ENCODE measurements at regions not wholly inside any gene's neighbourhood (a gene's known extent, or its start where the extent isn't known, plus 50 kb on each side); places are given as distances from the start of the nearest gene placed in this dataset.

DNA sequence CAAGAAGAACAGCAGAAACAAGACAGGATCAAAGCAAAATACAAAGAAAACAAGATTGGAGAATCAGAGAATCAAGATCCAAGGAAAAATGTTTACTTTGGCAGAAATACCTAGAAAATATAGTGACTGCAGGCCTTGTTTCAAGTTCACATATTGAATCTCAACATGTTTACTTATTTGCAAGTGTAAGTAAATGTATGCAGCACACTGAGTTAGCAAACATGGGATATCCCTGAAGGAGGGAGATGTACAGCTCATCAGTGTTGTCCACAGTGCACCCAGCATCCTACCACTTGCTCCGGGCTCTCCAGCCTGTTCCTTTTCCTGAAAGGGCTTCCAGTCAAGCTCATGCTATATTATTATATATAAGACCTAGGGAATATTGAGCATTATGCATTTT is 319.5 kb downstream of the PRL start:
- H4K91ac ChIP-seq (ENCODE audit: low read depth, low read length): no peak overlapping the region
- H3K18ac ChIP-seq (ENCODE audit: low read length): no peak overlapping the region
- no peak overlapping the region for H2BK5ac ChIP-seq (ENCODE audit: low read depth, low read length, poor library complexity)
- no peak overlapping the region for H3K4me3 ChIP-seq (ENCODE audit: low read depth, low read length)
- no peak overlapping the region for H3K4ac ChIP-seq (ENCODE audit: low read depth, low read length)
- H3K27ac ChIP-seq (ENCODE audit: low read depth, low read length): no peak overlapping the region
- no peak overlapping the region for H3K9ac ChIP-seq (ENCODE audit: low read length)
- peaks cover 10% of the 10 kb centered on the region for H3K9me3 ChIP-seq (ENCODE audit: insufficient read depth, low read depth, low read length)
- no peak overlapping the region for H3K23ac ChIP-seq (ENCODE audit: low read length)
- peaks cover 8 to 14% of the 10 kb centered on the region in 2 experiments for H3K36me3 ChIP-seq (ENCODE audit: control insufficient read depth in 1 of 2, insufficient read depth in 2 of 2, low read length in 2 of 2)
- no peak overlapping the region for H4K8ac ChIP-seq (ENCODE audit: low read depth, low read length)
- no peak for DNase-seq
- H2BK120ac ChIP-seq (ENCODE audit: insufficient read depth, low read length, poor library complexity): no peak overlapping the region
- H4K12ac ChIP-seq (ENCODE audit: low read depth, low read length): no peak overlapping the region
- H3K14ac ChIP-seq (ENCODE audit: low read length): no peak overlapping the region
- H2BK12ac ChIP-seq (ENCODE audit: low read length): no peak overlapping the region
- peaks cover 2 to 7% of the 10 kb centered on the region in 2 experiments for H3K4me1 ChIP-seq (ENCODE audit: control insufficient read depth in 1 of 2, insufficient read depth in 2 of 2, low read length in 2 of 2)
- H3K79me1 ChIP-seq (ENCODE audit: low read length): no peaks in the 10 kb centered on the region
- H3K27me3 ChIP-seq (ENCODE audit: insufficient read depth, low read length): no peaks in the 10 kb centered on the region
- no CpG with 5 or more reads among the region's 1 CpG for WGBS (ENCODE audit: extremely low coverage, insufficient coverage, insufficient read length)
- no peak overlapping the region for H2AK5ac ChIP-seq (ENCODE audit: low read length)
- no peaks in the 10 kb centered on the region for H3K79me2 ChIP-seq (ENCODE audit: control insufficient read depth, insufficient read depth, low read length, poor library complexity)
- no peak overlapping the region for H2AFZ ChIP-seq (ENCODE audit: insufficient read depth, low read length, poor library complexity)
- no peak overlapping the region for H3K4me2 ChIP-seq (ENCODE audit: low read length)

DNA sequence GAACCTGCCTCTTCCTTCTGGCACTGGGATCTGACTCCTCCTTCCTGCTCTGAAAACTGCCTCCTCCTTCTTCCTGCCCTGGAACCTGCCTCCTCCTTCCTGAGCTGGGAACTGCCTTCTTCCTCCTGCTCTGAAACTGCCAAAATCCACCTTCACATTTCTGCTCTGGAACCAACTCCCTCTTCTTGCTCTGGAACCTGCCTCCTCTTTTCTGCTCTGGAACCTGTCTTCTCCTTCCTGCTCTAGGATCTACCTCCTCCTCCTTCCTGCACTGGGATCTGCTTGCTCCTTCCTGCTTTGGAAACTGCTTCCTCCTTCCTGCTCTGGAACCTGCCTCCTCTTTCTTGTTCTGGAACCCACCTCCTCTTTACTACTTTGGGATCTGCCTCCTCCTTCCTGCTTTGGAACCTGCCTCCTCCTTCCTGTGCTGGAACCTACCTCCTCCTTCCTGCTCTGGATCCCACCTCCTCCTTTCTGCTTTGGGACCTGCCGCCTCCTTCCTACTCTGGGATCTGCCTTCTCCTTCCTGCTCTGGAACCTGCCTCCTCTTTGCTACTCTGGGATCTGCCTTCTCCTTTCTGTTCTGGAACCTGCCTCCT is 315.5 kb downstream of the PRL start:
- no CpG with 5 or more reads among the region's 1 CpG for WGBS (ENCODE audit: extremely low coverage, insufficient coverage, insufficient read length)

DNA sequence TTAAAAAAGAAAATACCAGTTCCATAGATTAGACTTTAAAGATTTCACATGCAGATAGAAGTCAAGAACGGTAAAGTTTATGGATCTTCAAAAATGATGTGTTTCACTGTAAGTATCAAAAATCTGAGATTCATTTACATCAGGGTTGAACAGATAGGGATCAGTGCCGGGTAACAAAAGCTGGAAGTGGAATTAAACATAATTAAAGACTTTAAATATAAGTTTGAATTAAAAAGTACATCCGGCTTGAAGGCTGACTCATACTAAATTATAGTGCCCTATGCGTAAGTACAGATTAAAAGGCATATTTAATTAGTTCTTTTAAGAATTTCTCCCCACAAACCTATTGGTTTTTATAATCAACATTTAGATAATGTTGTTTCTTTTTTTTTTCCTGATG is 312.7 kb downstream of the PRL start:
- Histone ChIP-seq H4K12ac (ENCODE audit: low read depth, low read length) (no peak overlapping the region), H2BK12ac (ENCODE audit: low read length) (no peak overlapping the region), H2AK5ac (ENCODE audit: low read length) (no peak overlapping the region), H3K4me1 (ENCODE audit: control insufficient read depth in 1 of 2, insufficient read depth in 2 of 2, low read length in 2 of 2) (peaks cover 2 to 4% of the 10 kb centered on the region in 2 experiments), H3K23ac (ENCODE audit: low read length) (no peak overlapping the region), H4K91ac (ENCODE audit: low read depth, low read length) (no peak overlapping the region), H2AFZ (ENCODE audit: insufficient read depth, low read length, poor library complexity) (no peak overlapping the region), H3K27ac (ENCODE audit: low read depth, low read length) (no peak overlapping the region), H3K14ac (ENCODE audit: low read length) (no peak overlapping the region), H3K9ac (ENCODE audit: low read length) (no peak overlapping the region), H3K79me1 (ENCODE audit: low read length) (no peaks in the 10 kb centered on the region), H4K8ac (ENCODE audit: low read depth, low read length) (no peak overlapping the region), H3K79me2 (ENCODE audit: control insufficient read depth, insufficient read depth, low read length, poor library complexity) (no peaks in the 10 kb centered on the region), H2BK5ac (ENCODE audit: low read depth, low read length, poor library complexity) (no peak overlapping the region), H3K9me3 (ENCODE audit: insufficient read depth, low read depth, low read length) (peaks cover 10% of the 10 kb centered on the region), H3K4ac (ENCODE audit: low read depth, low read length) (no peak overlapping the region), H3K18ac (ENCODE audit: low read length) (no peak overlapping the region), H3K27me3 (ENCODE audit: insufficient read depth, low read length) (no peaks in the 10 kb centered on the region), H3K4me2 (ENCODE audit: low read length) (no peak overlapping the region), H2BK120ac (ENCODE audit: insufficient read depth, low read length, poor library complexity) (no peak overlapping the region), H3K36me3 (ENCODE audit: control insufficient read depth in 1 of 2, insufficient read depth in 2 of 2, low read length in 2 of 2) (peaks cover 8 to 14% of the 10 kb centered on the region in 2 experiments), H3K4me3 (ENCODE audit: low read depth, low read length) (no peak overlapping the region)
- DNase-seq: no peak
- WGBS (ENCODE audit: extremely low coverage, insufficient coverage, insufficient read length): no CpG with 5 or more reads among the region's 4 CpGs

More for the DNA sequence above, 315.5 kb downstream of the PRL start:
- Histone ChIP-seq H2AK5ac (ENCODE audit: low read length) (no peak overlapping the region), H3K27ac (ENCODE audit: low read depth, low read length) (no peak overlapping the region), H3K9me3 (ENCODE audit: insufficient read depth, low read depth, low read length) (peaks cover 10% of the 10 kb centered on the region), H3K79me1 (ENCODE audit: low read length) (no peaks in the 10 kb centered on the region), H3K9ac (ENCODE audit: low read length) (no peak overlapping the region), H3K36me3 (ENCODE audit: control insufficient read depth in 1 of 2, insufficient read depth in 2 of 2, low read length in 2 of 2) (peaks cover 8 to 14% of the 10 kb centered on the region in 2 experiments), H3K79me2 (ENCODE audit: control insufficient read depth, insufficient read depth, low read length, poor library complexity) (no peaks in the 10 kb centered on the region), H3K4me3 (ENCODE audit: low read depth, low read length) (peak overlapping the region; percentile 5), H3K18ac (ENCODE audit: low read length) (no peak overlapping the region), H2BK120ac (ENCODE audit: insufficient read depth, low read length, poor library complexity) (no peak overlapping the region), H3K4me2 (ENCODE audit: low read length) (no peak overlapping the region), H2BK12ac (ENCODE audit: low read length) (no peak overlapping the region), H2BK5ac (ENCODE audit: low read depth, low read length, poor library complexity) (no peak overlapping the region), H3K4ac (ENCODE audit: low read depth, low read length) (no peak overlapping the region), H4K12ac (ENCODE audit: low read depth, low read length) (no peak overlapping the region), H4K91ac (ENCODE audit: low read depth, low read length) (no peak overlapping the region), H3K27me3 (ENCODE audit: insufficient read depth, low read length) (no peaks in the 10 kb centered on the region), H2AFZ (ENCODE audit: insufficient read depth, low read length, poor library complexity) (no peak overlapping the region), H3K14ac (ENCODE audit: low read length) (no peak overlapping the region), H4K8ac (ENCODE audit: low read depth, low read length) (no peak overlapping the region), H3K4me1 (ENCODE audit: control insufficient read depth in 1 of 2, insufficient read depth in 2 of 2, low read length in 2 of 2) (no peaks in the 10 kb centered on the region), H3K23ac (ENCODE audit: low read length) (no peak overlapping the region)
- DNase-seq: no peak

DNA sequence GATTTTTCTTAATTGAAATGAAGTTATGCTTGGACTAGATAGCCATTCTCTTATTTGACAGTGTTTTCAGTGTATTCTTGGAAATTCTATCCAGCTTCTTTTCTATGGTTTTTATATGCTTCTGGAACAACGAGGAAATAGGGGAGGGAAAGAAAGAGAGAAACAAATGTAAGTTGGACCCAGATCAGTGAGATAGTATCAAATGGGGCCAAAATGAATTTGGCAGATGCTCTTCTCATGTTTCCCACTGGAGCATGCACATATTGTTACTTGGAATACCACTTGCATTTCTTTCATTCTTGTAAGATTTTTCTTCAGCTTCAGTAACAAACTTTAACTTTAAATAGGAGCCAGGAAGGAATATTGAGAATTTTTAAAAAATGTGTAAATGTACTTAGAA is 312.3 kb downstream of the PRL start:
- no peak overlapping the region for H2BK120ac ChIP-seq (ENCODE audit: insufficient read depth, low read length, poor library complexity)
- H3K23ac ChIP-seq (ENCODE audit: low read length): no peak overlapping the region
- H2BK5ac ChIP-seq (ENCODE audit: low read depth, low read length, poor library complexity): no peak overlapping the region
- no peak overlapping the region for H3K4ac ChIP-seq (ENCODE audit: low read depth, low read length)
- H4K12ac ChIP-seq (ENCODE audit: low read depth, low read length): no peak overlapping the region
- H3K79me1 ChIP-seq (ENCODE audit: low read length): no peaks in the 10 kb centered on the region
- no peak overlapping the region for H3K9ac ChIP-seq (ENCODE audit: low read length)
- H3K14ac ChIP-seq (ENCODE audit: low read length): no peak overlapping the region
- no peak overlapping the region for H3K4me2 ChIP-seq (ENCODE audit: low read length)
- no peak overlapping the region for H2AFZ ChIP-seq (ENCODE audit: insufficient read depth, low read length, poor library complexity)
- no peaks in the 10 kb centered on the region for H3K79me2 ChIP-seq (ENCODE audit: control insufficient read depth, insufficient read depth, low read length, poor library complexity)
- peaks cover 7 to 12% of the 10 kb centered on the region in 2 experiments for H3K36me3 ChIP-seq (ENCODE audit: control insufficient read depth in 1 of 2, insufficient read depth in 2 of 2, low read length in 2 of 2)
- no peak overlapping the region for H4K8ac ChIP-seq (ENCODE audit: low read depth, low read length)
- H3K4me1 ChIP-seq (ENCODE audit: control insufficient read depth in 1 of 2, insufficient read depth in 2 of 2, low read length in 2 of 2): peaks cover 2 to 4% of the 10 kb centered on the region in 2 experiments
- H3K27ac ChIP-seq (ENCODE audit: low read depth, low read length): no peak overlapping the region
- no peak overlapping the region for H2AK5ac ChIP-seq (ENCODE audit: low read length)
- H3K4me3 ChIP-seq (ENCODE audit: low read depth, low read length): no peak overlapping the region
- peaks cover 10% of the 10 kb centered on the region for H3K9me3 ChIP-seq (ENCODE audit: insufficient read depth, low read depth, low read length)
- no peak overlapping the region for H3K18ac ChIP-seq (ENCODE audit: low read length)
- WGBS (ENCODE audit: extremely low coverage, insufficient coverage, insufficient read length): no CpG with 5 or more reads among the region's 1 CpG
- H2BK12ac ChIP-seq (ENCODE audit: low read length): no peak overlapping the region
- H4K91ac ChIP-seq (ENCODE audit: low read depth, low read length): no peak overlapping the region
- peak in 1 of 2 donors; percentile 3 for DNase-seq
- no peaks in the 10 kb centered on the region for H3K27me3 ChIP-seq (ENCODE audit: insufficient read depth, low read length)

Data from trophoblast cell (in vitro differentiated cells and primary cell).